IPS-18c (cell line): ENCODE measurements at regions not wholly inside any gene's neighbourhood (a gene's known extent, or its start where the extent isn't known, plus 50 kb on each side); places are given as distances from the start of the nearest gene placed in this dataset.

Experiments used
- H3K4me3 ChIP-seq: 2 replicates; pipeline ENCODE4 v1.7.0; 2013; ENCODE audit warnings: low read depth, mild to moderate bottlenecking, low read length, moderate library complexity; ENCODE audit not compliant: insufficient read depth
- H3K9me3 ChIP-seq: one replicate; pipeline ENCODE4 v1.6.1; 2013; ENCODE audit warnings: mild to moderate bottlenecking, low read length, moderate library complexity; ENCODE audit not compliant: control insufficient read depth, insufficient read depth

GRCh38 chr13:109451726-109452125 lies 334.7 kb downstream of the IRS2 start:
- Histone ChIP-seq H3K9me3 (no peaks in the 10 kb centered on the region), H3K4me3 (no peak overlapping the region)

GRCh38 chr13:109448629-109449028 lies 337.8 kb downstream of the IRS2 start:
- no peaks in the 10 kb centered on the region for H3K9me3 ChIP-seq
- H3K4me3 ChIP-seq = no peak overlapping the region

GRCh38 chr13:109447667-109448066 lies 338.7 kb downstream of the IRS2 start:
- no peaks in the 10 kb centered on the region for H3K9me3 ChIP-seq
- H3K4me3 ChIP-seq = no peak overlapping the region

- Histone ChIP-seq H3K4me3 (no peak overlapping the region), H3K9me3 (no peaks in the 10 kb centered on the region)
Observed at GRCh38 chr13:109440320-109440719, 346.1 kb downstream of the IRS2 start.

- H3K9me3 ChIP-seq = no peaks in the 10 kb centered on the region
- no peak overlapping the region for H3K4me3 ChIP-seq
Observed at GRCh38 chr13:109439813-109440212, 346.6 kb downstream of the IRS2 start.

- peaks cover 4% of the 10 kb centered on the region for H3K9me3 ChIP-seq
Observed at GRCh38 chr13:109436841-109437240, 349.5 kb downstream of the IRS2 start.

GRCh38 chr13:109436055-109436622 lies 350.2 kb downstream of the IRS2 start:
- H3K4me3 ChIP-seq = no peak overlapping the region

More at GRCh38 chr13:109436841-109437240, 349.5 kb downstream of the IRS2 start:
- H3K4me3 ChIP-seq = no peak overlapping the region

GRCh38 chr13:109431217-109431616 lies 355.2 kb downstream of the IRS2 start:
- Histone ChIP-seq H3K4me3 (no peak overlapping the region), H3K9me3 (peaks cover 6% of the 10 kb centered on the region)

More at GRCh38 chr13:109436055-109436622, 350.2 kb downstream of the IRS2 start:
- H3K9me3 ChIP-seq = peaks cover 4% of the 10 kb centered on the region

GRCh38 chr13:109428146-109428545 lies 358.2 kb downstream of the IRS2 start:
- no peak overlapping the region for H3K4me3 ChIP-seq
- H3K9me3 ChIP-seq = peaks cover 6% of the 10 kb centered on the region

GRCh38 chr13:109427695-109428094 lies 358.7 kb downstream of the IRS2 start:
- H3K4me3 ChIP-seq = no peak overlapping the region
- H3K9me3 ChIP-seq = peaks cover 5% of the 10 kb centered on the region

- Histone ChIP-seq H3K4me3 (no peak overlapping the region), H3K9me3 (peaks cover 2% of the 10 kb centered on the region)
Observed at GRCh38 chr13:109427148-109427547, 359.2 kb downstream of the IRS2 start.

GRCh38 chr13:109426690-109426990 lies 359.7 kb downstream of the IRS2 start:
- H3K9me3 ChIP-seq = peaks cover 2% of the 10 kb centered on the region
- H3K4me3 ChIP-seq = no peak overlapping the region

GRCh38 chr13:109425821-109426689 lies 360.3 kb downstream of the IRS2 start:
- H3K9me3 ChIP-seq = peaks cover 2% of the 10 kb centered on the region
- H3K4me3 ChIP-seq = no peak overlapping the region

- Histone ChIP-seq H3K9me3 (no peaks in the 10 kb centered on the region), H3K4me3 (no peak overlapping the region)
Observed at GRCh38 chr13:109422161-109422560, 364.2 kb downstream of the IRS2 start.

- no peaks in the 10 kb centered on the region for H3K9me3 ChIP-seq
- no peak overlapping the region for H3K4me3 ChIP-seq
Observed at GRCh38 chr13:109419896-109420295, 366.5 kb downstream of the IRS2 start.

- Histone ChIP-seq H3K4me3 (no peak overlapping the region), H3K9me3 (no peaks in the 10 kb centered on the region)
Observed at GRCh38 chr13:109418111-109418510, 368.3 kb downstream of the IRS2 start.

GRCh38 chr13:109416001-109416400 lies 370.4 kb downstream of the IRS2 start:
- Histone ChIP-seq H3K9me3 (no peaks in the 10 kb centered on the region), H3K4me3 (no peak overlapping the region)

- no peak overlapping the region for H3K4me3 ChIP-seq
Observed at GRCh38 chr13:109415057-109415456, 371.3 kb downstream of the IRS2 start.

More at GRCh38 chr13:109415057-109415456, 371.3 kb downstream of the IRS2 start:
- no peaks in the 10 kb centered on the region for H3K9me3 ChIP-seq
